Adipocyte (in vitro differentiated cells): ENCODE measurements at regions not wholly inside any gene's neighbourhood (a gene's known extent, or its start where the extent isn't known, plus 50 kb on each side); places are given as distances from the start of the nearest gene placed in this dataset.

Experiments used
- DNase-seq: peaks from one replicate; pipeline ENCODE4 v3.0.0-alpha.2; 2015; ENCODE audit warnings: low read depth
- H3K27me3 ChIP-seq: replicated peaks from 2 replicates; pipeline ENCODE4 v1.7.0; 2013; ENCODE audit warnings: mild to moderate bottlenecking, low read length, moderate library complexity; ENCODE audit not compliant: control insufficient read depth, insufficient read depth
- H3K36me3 ChIP-seq: 2 replicates; pipeline ENCODE4 v1.7.0; 2013; ENCODE audit warnings: low read length, mild to moderate bottlenecking, moderate library complexity; ENCODE audit not compliant: control insufficient read depth, insufficient read depth, severe bottlenecking
- H3K4me1 ChIP-seq: 2 replicates; pipeline ENCODE4 v1.7.0; 2013; ENCODE audit warnings: mild to moderate bottlenecking, low read length, moderate library complexity; ENCODE audit not compliant: control insufficient read depth, insufficient read depth
- H3K4me3 ChIP-seq: 2 replicates; pipeline ENCODE4 v1.7.0; 2013; ENCODE audit warnings: mild to moderate bottlenecking, low read length, moderate library complexity
- H3K9ac ChIP-seq: 2 replicates; pipeline ENCODE4 v1.7.0; 2013; ENCODE audit warnings: mild to moderate bottlenecking, low read length, moderate library complexity
- H3K9me3 ChIP-seq: 2 replicates; pipeline ENCODE4 v1.7.0; 2013; ENCODE audit warnings: mild to moderate bottlenecking, low read length, moderate library complexity; ENCODE audit not compliant: control insufficient read depth

DNA sequence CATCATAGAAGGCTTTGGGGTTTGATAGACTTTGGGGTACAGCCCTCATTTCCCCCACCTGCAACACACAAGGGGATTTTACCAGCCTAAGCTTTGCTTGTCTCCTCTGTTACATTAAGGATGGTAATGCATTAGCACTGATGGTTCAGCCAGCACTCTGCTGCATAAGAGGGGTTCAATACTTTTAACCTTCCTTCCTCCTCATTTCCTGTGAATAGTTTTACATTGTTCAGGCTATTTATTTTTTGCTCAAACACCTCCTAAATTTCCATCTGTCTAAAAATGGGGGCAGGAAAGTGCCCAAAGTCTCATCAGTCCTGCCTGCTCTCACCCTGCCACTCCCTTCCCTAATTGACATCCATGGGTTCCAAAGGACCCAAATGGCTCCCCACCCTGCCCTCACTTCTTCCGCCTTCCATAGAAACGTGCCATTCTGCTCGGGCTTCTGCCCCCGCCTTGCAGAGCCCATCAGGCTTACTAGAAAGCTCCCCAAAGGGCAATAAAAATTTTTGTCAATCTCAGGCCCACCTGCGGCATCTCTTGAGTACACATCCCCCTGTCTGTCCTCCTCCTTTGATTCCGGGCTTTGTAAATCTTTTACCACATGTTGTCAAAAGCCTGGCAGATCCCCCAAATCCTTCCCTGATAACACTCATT is 239.5 kb upstream of the SLC24A2 start:
- Histone ChIP-seq H3K4me1 (peaks cover 2% of the 10 kb centered on the region), H3K27me3 (no peaks in the 10 kb centered on the region), H3K9me3 (no peaks in the 10 kb centered on the region), H3K9ac (no peak overlapping the region), H3K36me3 (no peaks in the 10 kb centered on the region), H3K4me3 (no peak overlapping the region)
- DNase-seq = no peak

DNA sequence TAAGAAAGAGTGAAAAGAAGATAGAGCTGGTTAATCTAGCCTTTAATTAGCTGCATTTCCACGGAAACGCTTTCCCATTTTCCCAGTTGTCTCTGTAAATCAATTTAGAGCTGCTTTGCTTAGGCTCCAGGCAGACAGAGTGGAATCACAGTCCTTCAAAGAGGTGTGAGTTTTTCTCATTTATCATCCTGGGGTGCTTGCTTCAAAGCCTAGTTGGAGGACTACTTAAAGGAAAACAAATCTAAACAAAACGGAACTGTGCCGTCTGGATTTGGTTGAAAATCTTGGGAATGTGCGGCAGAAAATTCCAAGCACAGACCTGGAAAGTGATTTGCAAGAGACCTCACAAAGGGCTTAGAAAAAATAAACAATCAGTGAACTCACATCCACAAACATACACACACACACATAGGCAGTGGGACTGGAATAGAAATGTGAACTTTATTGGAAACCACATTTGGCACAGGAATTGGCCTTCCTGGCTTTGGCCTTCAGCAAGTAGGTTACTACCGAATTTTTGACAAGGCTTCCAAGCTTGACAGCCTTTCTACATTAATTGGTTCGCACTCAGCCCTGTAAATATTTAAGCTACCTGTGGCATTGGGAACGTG is 235.2 kb upstream of the SLC24A2 start:
- DNase-seq = no peak
- H3K36me3 ChIP-seq = no peaks in the 10 kb centered on the region
- H3K9me3 ChIP-seq = no peaks in the 10 kb centered on the region
- no peak overlapping the region for H3K4me3 ChIP-seq
- H3K27me3 ChIP-seq = no peaks in the 10 kb centered on the region
- peaks cover 10% of the 10 kb centered on the region for H3K4me1 ChIP-seq
- H3K9ac ChIP-seq = no peak overlapping the region

DNA sequence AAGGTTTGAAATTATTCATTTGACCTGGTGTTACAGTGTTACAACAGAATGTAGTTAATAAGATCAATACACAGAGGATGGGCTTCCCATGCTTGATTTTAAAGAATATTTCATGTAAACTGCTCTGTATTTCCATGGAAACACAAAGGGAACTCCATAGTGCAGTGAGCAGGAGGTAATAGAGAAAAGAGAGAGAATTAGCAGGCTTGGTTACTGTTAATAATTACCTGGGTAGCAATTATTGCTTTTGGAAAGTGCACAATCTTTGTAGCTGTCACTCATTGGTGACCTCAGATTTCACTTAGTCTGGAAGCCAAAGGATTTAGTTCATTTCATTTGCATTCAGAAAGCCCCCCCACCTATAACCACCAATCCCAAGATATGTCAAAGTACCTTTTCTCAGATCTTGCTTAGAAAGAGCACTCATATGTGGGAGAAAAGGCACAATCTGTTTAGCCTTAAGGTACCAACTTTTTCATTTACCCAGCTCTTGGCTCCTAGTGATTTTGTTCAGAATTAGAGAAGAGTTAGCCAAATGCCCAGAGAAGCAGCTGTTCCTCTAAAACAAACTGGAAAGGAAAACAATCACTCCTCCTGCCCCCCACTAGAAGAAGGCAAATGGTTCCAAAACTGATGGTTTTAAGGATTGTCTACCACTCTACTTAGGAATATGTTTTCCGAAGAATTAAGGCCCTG is 234.5 kb upstream of the SLC24A2 start:
- Histone ChIP-seq H3K27me3 (no peaks in the 10 kb centered on the region), H3K9ac (no peak overlapping the region), H3K4me3 (no peak overlapping the region), H3K36me3 (no peaks in the 10 kb centered on the region), H3K9me3 (no peaks in the 10 kb centered on the region), H3K4me1 (peaks cover 10% of the 10 kb centered on the region)
- no peak for DNase-seq

DNA sequence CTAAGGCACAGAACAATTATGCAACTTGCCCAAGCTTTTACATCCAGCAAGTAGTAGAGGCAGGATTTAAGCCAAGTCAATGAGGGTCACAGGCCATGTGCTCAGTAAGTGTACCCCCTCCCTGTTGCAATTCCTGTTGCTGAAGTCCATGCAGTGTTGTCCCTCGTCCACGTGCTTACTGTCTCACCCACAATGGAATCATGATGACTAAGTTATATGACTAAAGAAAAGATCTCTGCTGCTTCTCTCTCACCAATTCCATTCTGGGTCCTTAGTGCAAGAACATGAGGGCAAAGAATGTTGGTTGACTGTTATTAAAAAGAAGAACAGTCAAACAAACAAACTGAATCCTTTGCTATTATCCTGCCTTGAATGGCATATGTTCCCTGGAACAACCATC is 233.6 kb upstream of the SLC24A2 start:
- Histone ChIP-seq H3K27me3 (no peaks in the 10 kb centered on the region), H3K9me3 (no peaks in the 10 kb centered on the region), H3K4me3 (no peak overlapping the region), H3K4me1 (peaks cover 10% of the 10 kb centered on the region), H3K9ac (no peak overlapping the region), H3K36me3 (no peaks in the 10 kb centered on the region)
- DNase-seq = peak; percentile 18

DNA sequence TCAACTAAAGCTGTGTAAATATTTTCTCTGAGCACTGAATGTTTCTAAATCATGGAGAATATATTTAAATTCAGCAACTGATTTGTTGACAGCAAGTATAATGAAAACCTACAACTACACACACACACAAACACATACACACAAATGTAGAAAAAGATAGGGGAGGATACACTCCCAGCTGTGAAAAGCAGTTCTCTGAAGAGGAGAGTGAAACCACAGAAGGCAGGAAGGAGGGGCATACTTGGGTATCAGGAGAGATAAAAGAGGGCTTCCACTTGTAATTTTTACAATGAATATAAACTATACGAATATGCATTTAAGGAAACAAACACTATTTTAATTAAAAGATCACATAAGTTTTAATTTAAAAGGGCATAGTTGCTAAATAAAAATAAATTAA is 227.8 kb upstream of the SLC24A2 start:
- H3K36me3 ChIP-seq = no peaks in the 10 kb centered on the region
- no peaks in the 10 kb centered on the region for H3K4me1 ChIP-seq
- H3K4me3 ChIP-seq = no peak overlapping the region
- no peak for DNase-seq
- peaks cover 4% of the 10 kb centered on the region for H3K9me3 ChIP-seq
- H3K9ac ChIP-seq = no peak overlapping the region
- H3K27me3 ChIP-seq = no peaks in the 10 kb centered on the region

DNA sequence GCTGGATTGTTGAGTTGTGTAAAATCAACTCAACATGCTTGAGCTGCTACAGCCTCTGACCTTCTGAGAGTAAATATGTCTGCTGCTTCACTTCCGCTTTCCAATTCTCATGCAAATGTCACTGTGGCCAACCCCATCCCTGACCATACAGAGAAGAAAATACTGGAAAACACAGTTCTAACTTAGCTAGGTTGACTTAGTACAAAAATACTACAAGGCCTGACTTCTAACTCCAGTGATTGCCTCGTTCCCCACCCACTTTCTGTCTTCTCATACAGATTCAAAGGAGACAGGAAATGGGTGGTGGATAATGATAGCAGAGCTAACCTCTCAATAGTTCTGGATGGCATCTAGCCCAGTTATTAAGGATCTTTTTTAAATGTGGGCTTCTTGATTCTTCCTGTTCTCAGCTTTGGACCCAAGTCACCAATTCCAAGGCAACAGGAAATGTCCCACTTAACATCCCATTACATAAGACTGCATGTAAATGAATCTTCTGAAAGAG is 226.6 kb upstream of the SLC24A2 start:
- Histone ChIP-seq H3K9me3 (peaks cover 6% of the 10 kb centered on the region), H3K36me3 (no peaks in the 10 kb centered on the region), H3K4me3 (no peak overlapping the region), H3K9ac (no peak overlapping the region), H3K27me3 (no peaks in the 10 kb centered on the region), H3K4me1 (no peaks in the 10 kb centered on the region)
- no peak for DNase-seq

DNA sequence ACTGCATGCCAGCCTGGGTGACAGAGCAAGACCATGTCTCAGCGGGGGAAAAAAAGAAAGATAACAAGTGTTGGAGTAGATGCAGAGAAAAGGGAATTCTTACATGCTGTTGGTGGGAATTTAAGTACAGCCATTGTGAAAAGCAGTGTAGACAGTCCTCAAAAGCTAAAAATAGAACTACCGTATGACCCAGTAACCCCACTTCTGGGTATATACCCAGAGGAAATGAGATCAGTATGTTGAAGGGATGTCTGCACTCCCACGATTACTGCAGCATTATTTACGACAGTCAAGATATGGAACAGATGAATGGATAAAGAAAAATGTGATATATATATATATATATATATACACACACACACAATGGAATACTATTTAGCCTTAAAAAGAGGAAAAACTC is 225.3 kb upstream of the SLC24A2 start:
- no peak overlapping the region for H3K4me3 ChIP-seq
- H3K27me3 ChIP-seq = no peaks in the 10 kb centered on the region
- no peak for DNase-seq
- H3K9me3 ChIP-seq = peaks cover 6% of the 10 kb centered on the region
- H3K36me3 ChIP-seq = no peaks in the 10 kb centered on the region
- no peak overlapping the region for H3K9ac ChIP-seq
- H3K4me1 ChIP-seq = no peaks in the 10 kb centered on the region

DNA sequence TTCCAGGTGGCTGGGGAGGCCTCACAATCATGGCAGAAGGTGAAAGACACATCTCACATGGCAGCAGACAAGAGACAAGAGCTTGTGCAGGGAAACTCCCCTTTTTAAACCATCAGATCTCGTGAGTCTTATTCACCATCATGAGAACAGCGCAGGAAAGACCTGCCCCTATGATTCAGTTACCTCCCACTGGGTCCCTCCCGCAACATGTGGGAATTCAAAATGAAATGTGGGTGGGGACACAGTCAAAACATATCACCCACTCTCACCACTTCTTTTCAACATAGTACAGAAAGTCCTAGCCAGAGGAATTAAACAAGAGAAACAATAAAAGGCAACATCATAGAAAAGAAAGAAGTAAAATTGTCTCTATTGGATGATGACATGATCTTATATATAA is 223.4 kb upstream of the SLC24A2 start:
- DNase-seq = no peak
- Histone ChIP-seq H3K4me3 (no peak overlapping the region), H3K4me1 (no peaks in the 10 kb centered on the region), H3K9me3 (peaks cover 9% of the 10 kb centered on the region), H3K9ac (no peak overlapping the region), H3K27me3 (peaks cover 10% of the 10 kb centered on the region), H3K36me3 (no peaks in the 10 kb centered on the region)

DNA sequence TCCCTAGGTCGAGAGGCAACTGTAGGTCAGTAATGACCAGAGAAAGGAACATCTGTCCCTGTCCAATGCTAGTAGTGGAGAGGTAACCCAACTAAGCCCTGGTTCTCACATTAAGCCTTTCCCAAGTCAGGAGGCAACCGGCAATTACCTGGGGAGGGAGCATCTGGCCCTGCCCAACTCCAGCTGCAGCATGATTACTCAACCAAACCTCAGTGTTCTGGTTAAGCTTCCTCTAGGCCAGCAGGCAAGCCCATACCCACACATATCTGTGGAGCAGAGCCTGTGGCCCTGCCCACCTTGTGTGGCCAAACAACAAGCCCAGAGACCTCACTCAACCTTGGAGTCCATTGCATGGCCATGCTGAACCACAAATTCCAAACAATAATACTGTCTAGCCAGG is 220.8 kb upstream of the SLC24A2 start:
- Histone ChIP-seq H3K4me1 (no peaks in the 10 kb centered on the region), H3K27me3 (peaks cover 10% of the 10 kb centered on the region), H3K9me3 (peaks cover 9% of the 10 kb centered on the region), H3K4me3 (no peak overlapping the region), H3K9ac (no peak overlapping the region), H3K36me3 (no peaks in the 10 kb centered on the region)
- no peak for DNase-seq

DNA sequence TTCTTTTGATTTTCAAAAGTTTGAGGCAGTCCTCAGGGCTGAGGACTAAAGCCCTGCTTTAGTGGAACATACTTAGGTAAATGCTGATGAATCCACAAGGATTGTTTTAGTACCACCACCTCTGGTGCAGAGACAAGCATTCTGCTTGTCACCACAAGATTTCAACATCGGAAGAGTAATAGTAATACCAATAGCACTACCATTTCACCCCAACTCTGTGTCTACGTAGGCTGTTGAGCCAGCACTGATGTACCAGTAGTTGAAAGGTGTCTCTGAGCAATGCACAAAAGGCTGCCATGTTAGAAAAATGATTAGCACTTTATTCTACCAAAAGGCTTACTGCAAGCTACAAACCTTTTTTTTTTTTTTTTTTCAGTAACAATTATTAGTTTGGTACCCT is 213.2 kb upstream of the SLC24A2 start:
- Histone ChIP-seq H3K9ac (no peak overlapping the region), H3K27me3 (no peaks in the 10 kb centered on the region), H3K9me3 (no peaks in the 10 kb centered on the region), H3K4me3 (no peak overlapping the region), H3K36me3 (no peaks in the 10 kb centered on the region), H3K4me1 (peaks cover 21% of the 10 kb centered on the region)
- no peak for DNase-seq

DNA sequence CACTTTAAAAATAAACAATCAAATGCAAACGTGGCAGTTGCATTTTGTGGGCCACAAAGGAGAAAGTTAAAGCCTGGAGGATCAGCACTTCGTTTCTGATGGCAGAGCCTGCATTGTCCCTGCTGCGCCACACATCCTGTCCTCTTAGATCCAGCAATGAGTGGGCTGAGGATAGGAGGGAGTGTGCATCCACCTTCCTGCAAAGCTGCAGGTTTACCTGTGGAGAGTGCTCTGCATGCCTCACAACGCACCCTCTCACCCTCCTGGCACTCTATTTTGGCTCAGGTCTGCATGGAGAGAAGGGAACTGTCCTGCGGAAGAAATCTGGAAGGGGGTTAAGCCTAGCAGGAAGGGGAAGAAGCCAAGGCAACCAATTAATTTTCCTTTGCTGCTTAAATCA is 212.2 kb upstream of the SLC24A2 start:
- Histone ChIP-seq H3K9ac (no peak overlapping the region), H3K27me3 (no peaks in the 10 kb centered on the region), H3K4me3 (no peak overlapping the region), H3K4me1 (peaks cover 21% of the 10 kb centered on the region), H3K9me3 (no peaks in the 10 kb centered on the region), H3K36me3 (no peaks in the 10 kb centered on the region)
- DNase-seq = no peak
